ENCODE measurements at regions not wholly inside any gene's neighbourhood (a gene's known extent, or its start where the extent isn't known, plus 50 kb on each side); places are given as distances from the start of the nearest gene placed in this dataset.

DNA sequence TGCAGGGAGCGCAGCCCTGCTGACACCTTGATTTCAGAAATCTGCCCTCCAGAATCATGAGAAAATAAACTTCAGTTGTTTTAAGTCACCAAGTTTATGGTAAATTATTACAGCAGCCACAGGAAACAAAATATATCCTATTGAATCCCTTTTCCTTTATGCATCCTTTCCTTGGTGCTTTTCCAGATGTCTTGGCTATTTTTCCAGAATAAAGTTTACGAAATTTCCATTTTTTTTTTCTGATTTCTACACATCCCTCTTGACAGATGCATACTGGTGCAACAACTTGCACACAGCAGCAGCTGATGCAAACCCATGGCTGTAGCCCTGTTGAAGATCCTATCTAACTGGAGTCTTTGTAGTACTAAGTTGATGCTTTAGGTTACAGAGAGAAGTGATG, 111.1 kb upstream of the KCNE2 start:
- TF ChIP-seq, protein P1, sequence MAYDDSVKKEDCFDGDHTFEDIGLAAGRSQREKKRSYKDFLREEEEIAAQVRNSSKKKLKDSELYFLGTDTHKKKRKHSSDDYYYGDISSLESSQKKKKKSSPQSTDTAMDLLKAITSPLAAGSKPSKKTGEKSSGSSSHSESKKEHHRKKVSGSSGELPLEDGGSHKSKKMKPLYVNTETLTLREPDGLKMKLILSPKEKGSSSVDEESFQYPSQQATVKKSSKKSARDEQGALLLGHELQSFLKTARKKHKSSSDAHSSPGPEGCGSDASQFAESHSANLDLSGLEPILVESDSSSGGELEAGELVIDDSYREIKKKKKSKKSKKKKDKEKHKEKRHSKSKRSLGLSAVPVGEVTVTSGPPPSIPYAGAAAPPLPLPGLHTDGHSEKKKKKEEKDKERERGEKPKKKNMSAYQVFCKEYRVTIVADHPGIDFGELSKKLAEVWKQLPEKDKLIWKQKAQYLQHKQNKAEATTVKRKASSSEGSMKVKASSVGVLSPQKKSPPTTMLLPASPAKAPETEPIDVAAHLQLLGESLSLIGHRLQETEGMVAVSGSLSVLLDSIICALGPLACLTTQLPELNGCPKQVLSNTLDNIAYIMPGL (CRISPR knock-in tag; IDR thresholded peaks at IDR 0.05; ENCODE audit: borderline replicate concordance), result no peak
- Histone ChIP-seq H3K27ac (no peak overlapping the region), H3K9me3 (no peaks in the 10 kb centered on the region; the same call in 2 of the 3 replicates), H3K4me3 (no peak overlapping the region), H3K4me1 (no peaks in the 10 kb centered on the region), H3K4me2 (no peak overlapping the region)
- ChIA-PET CTCF (interaction anchor here (1.0 kb wide), 1 partner anchor 29 kb away, joined by 3 read pairs; no protein-coding TSS in a partner anchor), POLR2A (no interaction called here)
- ATAC-seq (no peak), DNase-seq (ENCODE audit: low read depth in 1 of 2, low spot score in 1 of 2) (no peak), FAIRE-seq (no peak)
- 30% methylated on average over 2 of the region's 2 CpGs for WGBS (ENCODE audit: missing lambda C conversion rate)

DNA sequence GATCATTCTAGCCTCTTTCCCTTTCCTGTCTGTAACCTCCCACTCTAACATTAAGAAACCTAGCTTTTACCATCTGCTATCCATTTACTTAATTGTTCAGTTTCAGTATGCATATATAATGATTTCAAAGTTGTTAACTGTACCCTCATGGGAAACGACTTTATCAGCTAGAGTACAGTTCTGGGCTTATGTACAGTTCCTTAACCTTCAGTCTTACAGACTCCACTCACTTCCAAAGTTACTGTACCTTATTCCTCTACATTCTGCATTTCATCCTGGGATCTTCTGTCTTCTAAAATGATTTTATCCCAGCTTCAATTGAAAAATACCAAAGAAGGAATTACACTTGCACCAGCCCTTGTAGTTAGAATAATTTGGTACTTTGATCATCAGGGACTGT, 108.7 kb upstream of the KCNE2 start:
- ATAC-seq (no peak), FAIRE-seq (no peak), DNase-seq (ENCODE audit: low read depth in 1 of 2, low spot score in 1 of 2) (no peak)
- no peak overlapping the region for H3K4me3 ChIP-seq
- no peaks in the 10 kb centered on the region; the same call in 2 of the 3 replicates for H3K9me3 ChIP-seq
- TF ChIP-seq HDAC2 (IDR thresholded peaks at IDR 0.05), result no peak
- TF ChIP-seq NFE2L2 (conservative IDR thresholded peaks at IDR 0.05; ENCODE audit: low read length), result no peak
- no peak for TF ChIP-seq ZSCAN20 (CRISPR knock-in tag; IDR thresholded peaks at IDR 0.05)
- no peak for TF ChIP-seq FOSB (CRISPR knock-in tag; IDR thresholded peaks at IDR 0.05)
- TF ChIP-seq, protein P2, sequence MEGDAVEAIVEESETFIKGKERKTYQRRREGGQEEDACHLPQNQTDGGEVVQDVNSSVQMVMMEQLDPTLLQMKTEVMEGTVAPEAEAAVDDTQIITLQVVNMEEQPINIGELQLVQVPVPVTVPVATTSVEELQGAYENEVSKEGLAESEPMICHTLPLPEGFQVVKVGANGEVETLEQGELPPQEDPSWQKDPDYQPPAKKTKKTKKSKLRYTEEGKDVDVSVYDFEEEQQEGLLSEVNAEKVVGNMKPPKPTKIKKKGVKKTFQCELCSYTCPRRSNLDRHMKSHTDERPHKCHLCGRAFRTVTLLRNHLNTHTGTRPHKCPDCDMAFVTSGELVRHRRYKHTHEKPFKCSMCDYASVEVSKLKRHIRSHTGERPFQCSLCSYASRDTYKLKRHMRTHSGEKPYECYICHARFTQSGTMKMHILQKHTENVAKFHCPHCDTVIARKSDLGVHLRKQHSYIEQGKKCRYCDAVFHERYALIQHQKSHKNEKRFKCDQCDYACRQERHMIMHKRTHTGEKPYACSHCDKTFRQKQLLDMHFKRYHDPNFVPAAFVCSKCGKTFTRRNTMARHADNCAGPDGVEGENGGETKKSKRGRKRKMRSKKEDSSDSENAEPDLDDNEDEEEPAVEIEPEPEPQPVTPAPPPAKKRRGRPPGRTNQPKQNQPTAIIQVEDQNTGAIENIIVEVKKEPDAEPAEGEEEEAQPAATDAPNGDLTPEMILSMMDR (IDR thresholded peaks at IDR 0.05), result no peak
- no peak for TF ChIP-seq MAZ (IDR thresholded peaks at IDR 0.05; ENCODE audit: borderline replicate concordance, low read depth, low read length)
- TF ChIP-seq MYC (IDR thresholded peaks at IDR 0.05; ENCODE audit: borderline replicate concordance, low read length), result no peak
- TF ChIP-seq CEBPB (IDR thresholded peaks at IDR 0.05), result no peak
- TF ChIP-seq, protein P3, sequence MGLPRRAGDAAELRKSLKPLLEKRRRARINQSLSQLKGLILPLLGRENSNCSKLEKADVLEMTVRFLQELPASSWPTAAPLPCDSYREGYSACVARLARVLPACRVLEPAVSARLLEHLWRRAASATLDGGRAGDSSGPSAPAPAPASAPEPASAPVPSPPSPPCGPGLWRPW (IDR thresholded peaks at IDR 0.05), result no peak
- no peak for TF ChIP-seq PHF8 (IDR thresholded peaks at IDR 0.05; ENCODE audit: borderline replicate concordance, low read depth)
- no peak for TF ChIP-seq POLR2A (IDR thresholded peaks at IDR 0.05; ENCODE audit: low read length)
- no peak for TF ChIP-seq KDM5A (IDR thresholded peaks at IDR 0.05)
- TF ChIP-seq, protein P4, sequence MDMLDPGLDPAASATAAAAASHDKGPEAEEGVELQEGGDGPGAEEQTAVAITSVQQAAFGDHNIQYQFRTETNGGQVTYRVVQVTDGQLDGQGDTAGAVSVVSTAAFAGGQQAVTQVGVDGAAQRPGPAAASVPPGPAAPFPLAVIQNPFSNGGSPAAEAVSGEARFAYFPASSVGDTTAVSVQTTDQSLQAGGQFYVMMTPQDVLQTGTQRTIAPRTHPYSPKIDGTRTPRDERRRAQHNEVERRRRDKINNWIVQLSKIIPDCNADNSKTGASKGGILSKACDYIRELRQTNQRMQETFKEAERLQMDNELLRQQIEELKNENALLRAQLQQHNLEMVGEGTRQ (IDR thresholded peaks at IDR 0.05), result no peak
- TF ChIP-seq, protein P5, sequence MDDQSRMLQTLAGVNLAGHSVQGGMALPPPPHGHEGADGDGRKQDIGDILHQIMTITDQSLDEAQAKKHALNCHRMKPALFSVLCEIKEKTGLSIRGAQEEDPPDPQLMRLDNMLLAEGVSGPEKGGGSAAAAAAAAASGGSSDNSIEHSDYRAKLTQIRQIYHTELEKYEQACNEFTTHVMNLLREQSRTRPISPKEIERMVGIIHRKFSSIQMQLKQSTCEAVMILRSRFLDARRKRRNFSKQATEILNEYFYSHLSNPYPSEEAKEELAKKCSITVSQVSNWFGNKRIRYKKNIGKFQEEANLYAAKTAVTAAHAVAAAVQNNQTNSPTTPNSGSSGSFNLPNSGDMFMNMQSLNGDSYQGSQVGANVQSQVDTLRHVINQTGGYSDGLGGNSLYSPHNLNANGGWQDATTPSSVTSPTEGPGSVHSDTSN (IDR thresholded peaks at IDR 0.05), result no peak
- TF ChIP-seq RAD21 (conservative IDR thresholded peaks at IDR 0.05 in 1 of 2, IDR thresholded peaks at IDR 0.05 in 1 of 2), result no peak
- no peak for TF ChIP-seq TP53 (CRISPR knock-in tag; IDR thresholded peaks at IDR 0.05)
- ChIA-PET CTCF (no interaction called here), POLR2A (no interaction called here)
- no peak overlapping the region for H3K27ac ChIP-seq
- no peak overlapping the region for H3K4me2 ChIP-seq
- 0% methylated on average over 1 of the region's 1 CpG for WGBS (ENCODE audit: missing lambda C conversion rate)
- H3K4me1 ChIP-seq, result no peaks in the 10 kb centered on the region
